ENCODE measurements at regions not wholly inside any gene's neighbourhood (a gene's known extent, or its start where the extent isn't known, plus 50 kb on each side); places are given as distances from the start of the nearest gene placed in this dataset.

DNA sequence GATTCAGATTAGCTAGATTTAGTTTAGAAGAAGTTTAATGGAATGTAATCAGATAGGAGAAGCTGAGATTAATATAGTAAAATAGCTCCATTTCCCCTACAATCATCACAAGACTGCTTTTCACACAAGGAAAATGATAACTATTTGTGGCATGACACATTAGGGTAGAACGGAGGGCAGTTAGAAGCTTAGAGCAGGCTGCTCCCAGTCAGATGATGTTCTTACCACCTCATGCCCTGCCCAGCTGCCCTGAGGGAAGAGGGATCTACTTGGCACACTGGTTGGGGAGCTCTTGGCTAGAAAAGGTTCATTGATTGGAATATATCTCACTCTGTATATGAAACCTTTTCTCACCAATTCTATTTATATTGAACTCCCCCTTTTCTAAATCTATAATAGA, 180.7 kb upstream of the IL15 start:
- TF ChIP-seq, protein P1, sequence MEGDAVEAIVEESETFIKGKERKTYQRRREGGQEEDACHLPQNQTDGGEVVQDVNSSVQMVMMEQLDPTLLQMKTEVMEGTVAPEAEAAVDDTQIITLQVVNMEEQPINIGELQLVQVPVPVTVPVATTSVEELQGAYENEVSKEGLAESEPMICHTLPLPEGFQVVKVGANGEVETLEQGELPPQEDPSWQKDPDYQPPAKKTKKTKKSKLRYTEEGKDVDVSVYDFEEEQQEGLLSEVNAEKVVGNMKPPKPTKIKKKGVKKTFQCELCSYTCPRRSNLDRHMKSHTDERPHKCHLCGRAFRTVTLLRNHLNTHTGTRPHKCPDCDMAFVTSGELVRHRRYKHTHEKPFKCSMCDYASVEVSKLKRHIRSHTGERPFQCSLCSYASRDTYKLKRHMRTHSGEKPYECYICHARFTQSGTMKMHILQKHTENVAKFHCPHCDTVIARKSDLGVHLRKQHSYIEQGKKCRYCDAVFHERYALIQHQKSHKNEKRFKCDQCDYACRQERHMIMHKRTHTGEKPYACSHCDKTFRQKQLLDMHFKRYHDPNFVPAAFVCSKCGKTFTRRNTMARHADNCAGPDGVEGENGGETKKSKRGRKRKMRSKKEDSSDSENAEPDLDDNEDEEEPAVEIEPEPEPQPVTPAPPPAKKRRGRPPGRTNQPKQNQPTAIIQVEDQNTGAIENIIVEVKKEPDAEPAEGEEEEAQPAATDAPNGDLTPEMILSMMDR (IDR thresholded peaks at IDR 0.05) = no peak
- TF ChIP-seq POLR2A (IDR thresholded peaks at IDR 0.05) (no peak), EP300 (IDR thresholded peaks at IDR 0.05) (no peak)

All from tibial nerve (tissue), 4 donors.